CD4-positive, alpha-beta T cell treated with Interferon gamma for 1 hour (primary cell): ENCODE measurements at regions not wholly inside any gene's neighbourhood (a gene's known extent, or its start where the extent isn't known, plus 50 kb on each side); places are given as distances from the start of the nearest gene placed in this dataset.

Experiments used
- DNase-seq: peaks from one replicate; pipeline ENCODE4 v3.0.0-alpha.2; 2020

- no peak for DNase-seq
Observed at GRCh38 chr20:24256307-24256706, 213.1 kb upstream of the SYNDIG1 start.

GRCh38 chr20:24254480-24254879 lies 214.9 kb upstream of the SYNDIG1 start:
- DNase-seq = no peak

- DNase-seq = no peak
Observed at GRCh38 chr20:24253321-24253720, 216.1 kb upstream of the SYNDIG1 start.

GRCh38 chr20:24245094-24245493 lies 224.3 kb upstream of the SYNDIG1 start:
- no peak for DNase-seq

GRCh38 chr20:24242763-24243162 lies 226.7 kb upstream of the SYNDIG1 start:
- DNase-seq = no peak

GRCh38 chr20:24241466-24241865 lies 228.0 kb upstream of the SYNDIG1 start:
- DNase-seq = no peak

GRCh38 chr20:24236963-24237362 lies 232.5 kb upstream of the SYNDIG1 start:
- DNase-seq = no peak

- DNase-seq = no peak
Observed at GRCh38 chr20:24236201-24236600, 233.2 kb upstream of the SYNDIG1 start.

GRCh38 chr20:24235296-24236175 lies 233.9 kb upstream of the SYNDIG1 start:
- DNase-seq = no peak

GRCh38 chr20:24227600-24227999 lies 239.0 kb upstream of the GGTLC1 start:
- no peak for DNase-seq

GRCh38 chr20:24212494-24212893 lies 223.9 kb upstream of the GGTLC1 start:
- DNase-seq = no peak

GRCh38 chr20:24211972-24212371 lies 223.4 kb upstream of the GGTLC1 start:
- DNase-seq = no peak

- no peak for DNase-seq
Observed at GRCh38 chr20:24210356-24210755, 221.8 kb upstream of the GGTLC1 start.

GRCh38 chr20:24208652-24209051 lies 220.1 kb upstream of the GGTLC1 start:
- no peak for DNase-seq

GRCh38 chr20:24207803-24208300 lies 219.3 kb upstream of the GGTLC1 start:
- no peak for DNase-seq

- no peak for DNase-seq
Observed at GRCh38 chr20:24206995-24207394, 218.4 kb upstream of the GGTLC1 start.

- DNase-seq = no peak
Observed at GRCh38 chr20:24203526-24204183, 215.1 kb upstream of the GGTLC1 start.

- no peak for DNase-seq
Observed at GRCh38 chr20:24199501-24199900, 210.9 kb upstream of the GGTLC1 start.

- no peak for DNase-seq
Observed at GRCh38 chr20:24194143-24194542, 205.6 kb upstream of the GGTLC1 start.

- DNase-seq = no peak
Observed at GRCh38 chr20:24190905-24191304, 202.3 kb upstream of the GGTLC1 start.

GRCh38 chr20:24185791-24186190 lies 197.2 kb upstream of the GGTLC1 start:
- DNase-seq = no peak

- no peak for DNase-seq
Observed at GRCh38 chr20:24181151-24181550, 192.6 kb upstream of the GGTLC1 start.

- DNase-seq = no peak
Observed at GRCh38 chr20:24169256-24169655, 180.7 kb upstream of the GGTLC1 start.

GRCh38 chr20:24166412-24166811 lies 177.8 kb upstream of the GGTLC1 start:
- no peak for DNase-seq

- no peak for DNase-seq
Observed at GRCh38 chr20:24166123-24166381, 177.5 kb upstream of the GGTLC1 start.
